ENCODE measurements at regions not wholly inside any gene's neighbourhood (a gene's known extent, or its start where the extent isn't known, plus 50 kb on each side); places are given as distances from the start of the nearest gene placed in this dataset.

DNA sequence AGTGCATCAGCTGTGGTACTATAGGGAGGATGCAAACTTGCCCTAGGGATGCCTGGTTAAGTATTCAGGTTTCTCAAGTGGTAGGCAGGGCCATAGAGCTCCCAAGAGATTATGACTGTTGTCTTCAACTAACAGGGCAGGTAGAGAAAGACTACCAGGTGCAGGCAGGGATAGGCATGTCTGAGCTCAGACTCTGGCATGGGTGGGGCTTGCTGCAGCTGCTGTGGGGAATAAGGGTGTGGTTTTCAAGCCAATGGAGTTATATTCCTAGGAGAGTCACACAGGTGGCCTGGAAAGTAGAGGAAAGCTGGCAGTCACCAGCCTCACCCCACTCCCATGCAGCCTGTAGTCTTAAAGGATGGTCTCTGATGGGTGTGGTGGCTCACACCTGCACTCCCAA is 673.4 kb upstream of the ADGRL4 start:
- H3K27me3 ChIP-seq (replicated peaks in 1 of 7), result no peaks in the 10 kb centered on the region
- TF ChIP-seq POLR2AphosphoS5 (IDR thresholded peaks at IDR 0.05) (no peak), POLR2A (IDR thresholded peaks at IDR 0.05) (no peak)
- TF ChIP-seq, protein P1, sequence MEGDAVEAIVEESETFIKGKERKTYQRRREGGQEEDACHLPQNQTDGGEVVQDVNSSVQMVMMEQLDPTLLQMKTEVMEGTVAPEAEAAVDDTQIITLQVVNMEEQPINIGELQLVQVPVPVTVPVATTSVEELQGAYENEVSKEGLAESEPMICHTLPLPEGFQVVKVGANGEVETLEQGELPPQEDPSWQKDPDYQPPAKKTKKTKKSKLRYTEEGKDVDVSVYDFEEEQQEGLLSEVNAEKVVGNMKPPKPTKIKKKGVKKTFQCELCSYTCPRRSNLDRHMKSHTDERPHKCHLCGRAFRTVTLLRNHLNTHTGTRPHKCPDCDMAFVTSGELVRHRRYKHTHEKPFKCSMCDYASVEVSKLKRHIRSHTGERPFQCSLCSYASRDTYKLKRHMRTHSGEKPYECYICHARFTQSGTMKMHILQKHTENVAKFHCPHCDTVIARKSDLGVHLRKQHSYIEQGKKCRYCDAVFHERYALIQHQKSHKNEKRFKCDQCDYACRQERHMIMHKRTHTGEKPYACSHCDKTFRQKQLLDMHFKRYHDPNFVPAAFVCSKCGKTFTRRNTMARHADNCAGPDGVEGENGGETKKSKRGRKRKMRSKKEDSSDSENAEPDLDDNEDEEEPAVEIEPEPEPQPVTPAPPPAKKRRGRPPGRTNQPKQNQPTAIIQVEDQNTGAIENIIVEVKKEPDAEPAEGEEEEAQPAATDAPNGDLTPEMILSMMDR (IDR thresholded peaks at IDR 0.05 in 8 of 11, conservative IDR thresholded peaks at IDR 0.05 in 3 of 11), result no peak
- no peaks in the 10 kb centered on the region for H3K36me3 ChIP-seq
- no peak overlapping the region for H3K27ac ChIP-seq
- intact Hi-C loops (cut with DNase I; ENCODE audit: low total_unique reads), result no loop called here
- no peak overlapping the region for H3K4me3 ChIP-seq
- no peak for DNase-seq
- H3K4me1 ChIP-seq, result no peaks in the 10 kb centered on the region
- H3K9me3 ChIP-seq, result peaks cover 0 to 58% (median 26%) of the 10 kb centered on the region in 8 donors

DNA sequence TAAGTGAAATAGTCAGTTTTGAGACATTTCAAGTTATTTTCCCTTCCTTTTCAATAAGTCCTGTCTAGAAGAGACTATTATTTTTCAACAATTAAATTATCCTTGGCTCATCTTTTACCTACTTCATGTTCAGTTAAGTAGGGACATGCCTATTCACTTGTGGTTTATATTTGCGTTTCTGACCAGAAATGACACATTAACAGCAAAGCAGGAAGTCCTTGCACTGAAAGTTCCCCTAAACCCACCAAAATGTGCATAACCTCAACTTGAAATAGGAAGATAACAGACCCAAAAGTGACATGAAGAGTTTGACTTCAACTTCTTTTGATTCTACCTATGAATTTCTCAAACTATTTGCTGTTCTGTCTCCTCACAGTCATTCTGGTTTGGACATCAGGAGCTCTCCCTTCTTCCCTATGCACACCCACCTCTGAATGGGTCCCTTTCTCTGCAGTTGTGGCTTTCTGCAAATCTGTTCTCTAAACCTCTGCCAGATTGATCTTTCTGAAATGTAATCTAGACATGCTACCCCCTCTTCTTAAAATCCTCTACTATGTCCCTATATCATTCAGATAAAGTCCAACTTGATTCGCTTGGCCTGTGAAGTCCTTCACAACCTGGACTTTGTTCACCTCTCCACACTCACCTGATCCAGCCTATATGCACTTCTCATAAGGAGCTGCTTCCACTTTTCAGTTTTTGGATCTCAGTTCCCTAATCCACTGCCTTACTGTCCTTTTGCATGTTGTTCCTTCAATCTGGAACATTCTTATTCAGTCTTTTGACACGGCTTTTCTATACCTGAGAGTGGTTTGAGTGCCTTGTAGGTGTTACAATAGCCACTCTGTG is 661.5 kb upstream of the ADGRL4 start:
- no peaks in the 10 kb centered on the region for H3K36me3 ChIP-seq
- no peaks in the 10 kb centered on the region for H3K4me1 ChIP-seq
- DNase-seq, result no peak
- TF ChIP-seq POLR2AphosphoS5 (IDR thresholded peaks at IDR 0.05), result no peak
- TF ChIP-seq, protein P1 (IDR thresholded peaks at IDR 0.05 in 8 of 11, conservative IDR thresholded peaks at IDR 0.05 in 3 of 11), result no peak
- no peak for TF ChIP-seq POLR2A (IDR thresholded peaks at IDR 0.05)
- 44 to 67% (median 61%) methylated on average over 3 of the region's 3 CpGs for WGBS, 5 donors
- intact Hi-C loops (cut with DNase I; ENCODE audit: low total_unique reads), result no loop called here
- H3K4me3 ChIP-seq, result no peak overlapping the region
- no peaks in the 10 kb centered on the region for H3K27me3 ChIP-seq (replicated peaks in 1 of 7)
- peaks cover 0 to 4% (median 0%) of the 10 kb centered on the region in 8 donors for H3K9me3 ChIP-seq
- no peak overlapping the region for H3K27ac ChIP-seq

DNA sequence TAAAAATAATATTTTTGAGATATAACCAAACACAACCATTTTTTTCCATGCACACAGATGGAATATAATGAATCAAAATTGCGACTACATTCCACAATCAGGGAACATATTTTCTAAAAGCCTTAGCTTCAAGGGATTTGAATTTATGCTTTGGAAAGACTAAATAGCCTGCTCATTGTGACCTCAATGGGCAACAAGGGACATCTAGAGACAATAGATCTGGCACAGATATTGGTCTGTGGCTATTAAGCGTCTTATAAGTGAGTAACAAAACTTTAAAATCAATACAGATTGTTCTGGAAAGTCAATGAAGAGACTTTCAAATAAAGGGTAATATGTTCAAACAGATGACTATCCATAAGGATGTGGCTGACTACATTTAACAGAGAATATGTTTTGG is 660.6 kb upstream of the ADGRL4 start:
- Histone ChIP-seq H3K4me3 (no peak overlapping the region), H3K27me3 (replicated peaks in 1 of 7) (no peaks in the 10 kb centered on the region), H3K27ac (no peak overlapping the region), H3K4me1 (no peaks in the 10 kb centered on the region), H3K36me3 (no peaks in the 10 kb centered on the region), H3K9me3 (peaks cover 0 to 4% (median 0%) of the 10 kb centered on the region in 8 donors)
- intact Hi-C loops (cut with DNase I; ENCODE audit: low total_unique reads), result no loop called here
- DNase-seq, result no peak
- WGBS, 5 donors, result 89 to 92% (median 92%) methylated on average over 2 of the region's 2 CpGs
- TF ChIP-seq, protein P1 (IDR thresholded peaks at IDR 0.05 in 8 of 11, conservative IDR thresholded peaks at IDR 0.05 in 3 of 11), result no peak

DNA sequence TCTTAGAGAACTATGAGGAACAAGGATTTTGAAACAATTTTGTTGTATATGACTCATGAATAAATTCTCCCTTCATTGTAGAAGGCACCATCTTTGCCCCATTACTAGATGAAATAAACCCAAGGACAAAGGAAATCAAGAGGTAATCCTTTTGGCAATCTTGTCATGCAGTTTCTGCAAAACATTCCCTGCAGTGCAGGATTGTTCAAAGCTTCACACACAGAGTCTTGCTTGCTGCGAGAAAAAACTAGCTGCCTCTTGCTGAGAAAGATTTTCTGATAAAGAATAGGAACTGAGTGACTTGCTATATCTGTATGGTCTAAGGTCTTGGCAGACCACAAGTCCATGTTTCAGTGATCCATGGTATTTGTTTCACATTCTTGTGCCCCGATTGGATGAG is 657.4 kb upstream of the ADGRL4 start:
- no peak overlapping the region for H3K4me3 ChIP-seq
- intact Hi-C loops (cut with DNase I; ENCODE audit: low total_unique reads), result no loop called here
- H3K4me1 ChIP-seq, result no peaks in the 10 kb centered on the region
- TF ChIP-seq POLR2AphosphoS5 (IDR thresholded peaks at IDR 0.05) (no peak), POLR2A (IDR thresholded peaks at IDR 0.05) (no peak)
- TF ChIP-seq, protein P1 (IDR thresholded peaks at IDR 0.05 in 8 of 11, conservative IDR thresholded peaks at IDR 0.05 in 3 of 11), result no peak
- H3K36me3 ChIP-seq, result no peaks in the 10 kb centered on the region
- peaks cover 0 to 4% (median 0%) of the 10 kb centered on the region in 8 donors for H3K9me3 ChIP-seq
- no peak for DNase-seq
- H3K27ac ChIP-seq, result no peak overlapping the region
- no peaks in the 10 kb centered on the region for H3K27me3 ChIP-seq (replicated peaks in 1 of 7)
- 44 to 70% (median 50%) methylated on average over 2 of the region's 2 CpGs for WGBS, 5 donors
